ENCODE measurements at regions not wholly inside any gene's neighbourhood (a gene's known extent, or its start where the extent isn't known, plus 50 kb on each side); places are given as distances from the start of the nearest gene placed in this dataset.

DNA sequence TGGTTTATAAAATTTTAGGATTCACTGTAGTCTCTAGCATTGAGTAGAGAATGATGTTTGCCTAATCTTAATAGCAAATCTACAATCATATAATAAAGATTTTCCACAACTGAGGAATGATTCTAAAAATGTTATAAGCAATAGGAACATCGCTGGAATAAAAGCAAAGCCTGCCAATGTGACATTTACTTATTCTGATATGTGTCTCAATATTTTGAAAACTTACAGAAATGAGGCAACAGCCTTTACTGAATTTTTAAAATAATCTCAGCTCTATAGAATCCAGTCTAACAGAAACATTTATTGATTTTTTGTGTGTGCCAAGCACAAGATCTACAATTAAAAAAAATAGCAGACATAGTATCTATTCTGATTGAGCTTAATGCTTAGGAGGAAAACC lies 303.7 kb upstream of the CCDC179 start:
- DNase-seq = no peak
- TF ChIP-seq, protein P1, sequence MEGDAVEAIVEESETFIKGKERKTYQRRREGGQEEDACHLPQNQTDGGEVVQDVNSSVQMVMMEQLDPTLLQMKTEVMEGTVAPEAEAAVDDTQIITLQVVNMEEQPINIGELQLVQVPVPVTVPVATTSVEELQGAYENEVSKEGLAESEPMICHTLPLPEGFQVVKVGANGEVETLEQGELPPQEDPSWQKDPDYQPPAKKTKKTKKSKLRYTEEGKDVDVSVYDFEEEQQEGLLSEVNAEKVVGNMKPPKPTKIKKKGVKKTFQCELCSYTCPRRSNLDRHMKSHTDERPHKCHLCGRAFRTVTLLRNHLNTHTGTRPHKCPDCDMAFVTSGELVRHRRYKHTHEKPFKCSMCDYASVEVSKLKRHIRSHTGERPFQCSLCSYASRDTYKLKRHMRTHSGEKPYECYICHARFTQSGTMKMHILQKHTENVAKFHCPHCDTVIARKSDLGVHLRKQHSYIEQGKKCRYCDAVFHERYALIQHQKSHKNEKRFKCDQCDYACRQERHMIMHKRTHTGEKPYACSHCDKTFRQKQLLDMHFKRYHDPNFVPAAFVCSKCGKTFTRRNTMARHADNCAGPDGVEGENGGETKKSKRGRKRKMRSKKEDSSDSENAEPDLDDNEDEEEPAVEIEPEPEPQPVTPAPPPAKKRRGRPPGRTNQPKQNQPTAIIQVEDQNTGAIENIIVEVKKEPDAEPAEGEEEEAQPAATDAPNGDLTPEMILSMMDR (IDR thresholded peaks at IDR 0.05) = no peak
- no peak overlapping the region for H3K4me3 Mint-ChIP-seq
- peaks cover 3% of the 10 kb centered on the region for H3K27me3 Mint-ChIP-seq (ENCODE audit: low read depth, poor library complexity)
- no peaks in the 10 kb centered on the region for H3K4me1 Mint-ChIP-seq
- no peaks in the 10 kb centered on the region for H3K9me3 Mint-ChIP-seq
- H3K27ac Mint-ChIP-seq = no peak overlapping the region
- H3K36me3 Mint-ChIP-seq (ENCODE audit: low read depth) = no peaks in the 10 kb centered on the region

DNA sequence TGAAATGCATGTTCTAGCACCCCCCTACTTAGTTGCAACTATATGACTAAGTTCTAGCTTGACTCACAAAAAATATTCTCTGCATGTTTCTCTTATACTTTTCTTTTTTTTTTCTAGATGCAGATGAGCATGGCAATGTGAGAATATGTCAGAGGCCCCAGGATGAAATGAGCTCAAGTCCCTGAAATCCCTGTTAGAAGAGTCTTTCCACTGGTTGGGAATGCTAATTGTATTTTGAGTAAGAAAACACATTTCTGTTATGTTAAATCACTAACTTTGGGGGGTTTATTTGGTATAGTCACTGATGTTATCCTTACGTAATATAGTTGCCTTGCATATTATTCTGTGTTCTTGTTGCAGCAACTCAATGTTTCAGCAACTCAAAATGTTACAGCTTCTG lies 306.1 kb upstream of the CCDC179 start:
- Mint-ChIP-seq H3K4me1 (no peaks in the 10 kb centered on the region), H3K9me3 (no peaks in the 10 kb centered on the region)

DNA sequence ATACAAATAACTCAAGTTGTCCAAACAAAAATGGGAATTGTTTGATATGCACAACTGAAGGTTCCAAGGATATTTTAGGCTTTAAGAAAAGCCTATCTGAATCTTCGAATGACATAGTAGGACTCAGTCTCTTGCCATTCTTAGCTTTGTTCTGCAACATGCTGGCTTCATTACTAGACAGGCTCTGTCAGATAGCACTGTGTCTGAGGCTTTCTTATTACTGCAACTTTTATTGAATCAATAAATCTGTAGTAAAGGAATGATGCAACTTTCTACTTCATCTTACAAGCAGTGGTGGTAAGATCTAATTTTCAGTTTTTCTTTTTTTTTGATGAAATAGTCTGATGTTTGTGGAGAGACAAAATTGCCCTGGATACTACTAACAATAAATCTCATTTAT lies 319.3 kb upstream of the CCDC179 start:
- no peak for DNase-seq
- Mint-ChIP-seq H3K9me3 (no peaks in the 10 kb centered on the region), H3K36me3 (ENCODE audit: low read depth) (no peaks in the 10 kb centered on the region), H3K27ac (no peak overlapping the region), H3K4me1 (no peaks in the 10 kb centered on the region), H3K4me3 (no peak overlapping the region), H3K27me3 (ENCODE audit: low read depth, poor library complexity) (no peaks in the 10 kb centered on the region)
- TF ChIP-seq, protein P1 (IDR thresholded peaks at IDR 0.05) = no peak

More for the DNA sequence above, 306.1 kb upstream of the CCDC179 start:
- Mint-ChIP-seq H3K27ac (no peak overlapping the region), H3K27me3 (ENCODE audit: low read depth, poor library complexity) (no peaks in the 10 kb centered on the region), H3K4me3 (no peak overlapping the region), H3K36me3 (ENCODE audit: low read depth) (no peaks in the 10 kb centered on the region)
- TF ChIP-seq, protein P1 (IDR thresholded peaks at IDR 0.05) = no peak
- DNase-seq = no peak

DNA sequence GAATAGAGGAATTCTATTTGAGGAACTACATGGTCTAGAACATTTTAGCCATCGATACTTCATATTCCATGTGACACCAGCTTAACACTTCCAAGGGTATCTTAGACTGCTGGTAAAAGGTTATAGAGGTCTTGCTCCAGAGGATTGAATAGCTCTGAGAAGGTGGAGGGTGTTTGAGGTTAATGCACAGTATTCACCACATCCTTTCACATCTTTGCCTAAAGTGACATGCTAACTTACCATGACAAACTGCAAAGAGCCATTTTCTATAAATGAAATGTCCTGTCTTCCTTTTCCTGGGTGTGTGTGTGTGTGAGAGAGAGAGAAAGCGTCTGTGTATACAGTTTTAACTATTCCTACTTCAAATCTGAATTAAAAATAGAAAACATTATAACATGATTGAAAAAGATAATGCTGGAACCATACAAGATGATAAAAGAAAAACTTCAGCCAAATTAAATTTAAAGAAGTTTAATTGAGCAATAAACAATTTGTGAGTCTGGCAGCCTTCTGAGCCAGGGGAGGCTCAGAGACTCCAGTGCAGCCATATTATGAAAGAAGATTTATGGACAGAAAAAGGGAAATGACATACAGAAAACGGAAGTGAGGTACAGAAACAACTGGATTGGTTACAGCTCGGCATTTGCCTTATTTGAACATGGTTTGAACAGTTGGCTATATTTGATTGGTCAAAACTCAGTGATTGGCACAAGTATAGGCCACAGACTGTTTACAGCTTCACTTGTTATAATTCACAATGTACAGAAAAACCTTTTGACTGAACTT lies 320.9 kb upstream of the CCDC179 start:
- Mint-ChIP-seq H3K4me3 (no peak overlapping the region), H3K27ac (no peak overlapping the region), H3K27me3 (ENCODE audit: low read depth, poor library complexity) (no peaks in the 10 kb centered on the region), H3K36me3 (ENCODE audit: low read depth) (no peaks in the 10 kb centered on the region), H3K9me3 (no peaks in the 10 kb centered on the region), H3K4me1 (no peaks in the 10 kb centered on the region)
- no peak for DNase-seq
- TF ChIP-seq, protein P1 (IDR thresholded peaks at IDR 0.05) = no peak

DNA sequence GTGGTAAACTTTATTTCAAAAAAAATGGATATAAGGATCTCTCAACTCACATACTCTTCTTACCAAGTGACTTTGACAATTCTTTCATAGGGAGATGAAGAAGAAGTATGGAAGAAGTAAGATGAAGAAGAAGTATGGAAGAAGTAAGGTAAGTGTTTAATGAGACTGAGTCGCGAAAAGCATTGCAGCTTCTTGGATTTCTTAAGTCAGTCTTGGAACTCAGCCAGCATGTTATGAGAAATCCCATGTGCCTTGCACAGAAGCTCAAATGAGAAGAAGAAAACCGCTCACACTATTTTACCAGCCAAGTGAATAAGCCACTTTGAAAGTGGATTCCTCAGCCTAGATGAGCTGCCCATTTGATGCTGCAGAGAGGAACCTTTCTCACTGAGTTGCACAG lies 332.0 kb upstream of the CCDC179 start:
- TF ChIP-seq, protein P1 (IDR thresholded peaks at IDR 0.05) = no peak
- Mint-ChIP-seq H3K4me3 (no peak overlapping the region), H3K27me3 (ENCODE audit: low read depth, poor library complexity) (no peaks in the 10 kb centered on the region), H3K4me1 (no peaks in the 10 kb centered on the region), H3K27ac (no peak overlapping the region), H3K36me3 (ENCODE audit: low read depth) (no peaks in the 10 kb centered on the region), H3K9me3 (peaks cover 4% of the 10 kb centered on the region)
- no peak for DNase-seq

DNA sequence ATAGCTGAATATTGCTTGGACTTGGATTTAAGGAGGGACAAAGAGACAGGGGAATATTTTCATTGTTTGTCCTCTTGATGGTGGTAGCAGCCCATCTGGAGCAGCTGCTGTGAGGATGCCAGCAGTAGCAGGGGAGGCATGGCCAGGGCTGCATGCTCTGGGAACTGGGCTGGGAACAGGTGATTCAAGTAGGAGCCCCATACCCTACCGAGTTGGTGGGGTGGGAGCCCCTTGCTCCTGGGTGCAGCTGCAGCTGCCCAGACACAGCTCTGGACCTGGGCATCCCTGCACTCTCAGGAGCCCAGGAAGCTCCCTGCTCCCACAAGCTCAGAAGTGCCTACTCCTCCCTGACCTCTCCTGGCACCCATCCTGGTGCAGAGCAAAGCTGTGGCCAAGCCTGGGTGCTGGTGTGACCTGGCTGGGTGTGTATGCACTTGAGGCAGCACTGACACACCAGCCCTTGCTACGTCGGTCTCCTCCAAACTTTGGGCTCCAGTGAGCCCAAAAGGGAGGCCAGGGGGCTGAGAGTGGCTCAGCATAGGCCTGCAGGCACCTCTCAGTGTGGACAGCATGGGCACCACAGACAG lies 341.8 kb upstream of the CCDC179 start:
- peaks cover 3% of the 10 kb centered on the region for H3K27me3 Mint-ChIP-seq (ENCODE audit: low read depth, poor library complexity)
- H3K4me3 Mint-ChIP-seq = no peak overlapping the region
- peaks cover 23% of the 10 kb centered on the region for H3K9me3 Mint-ChIP-seq
- no peaks in the 10 kb centered on the region for H3K4me1 Mint-ChIP-seq
- no peak for DNase-seq
- TF ChIP-seq, protein P1 (IDR thresholded peaks at IDR 0.05) = no peak
- H3K36me3 Mint-ChIP-seq (ENCODE audit: low read depth) = peaks cover 8% of the 10 kb centered on the region
- no peak overlapping the region for H3K27ac Mint-ChIP-seq
